Calu3 (cell line): ENCODE measurements at regions not wholly inside any gene's neighbourhood (a gene's known extent, or its start where the extent isn't known, plus 50 kb on each side); places are given as distances from the start of the nearest gene placed in this dataset.

Experiments
- BruUV-seq: library from RNA; stranded (reverse); fragments of 400-500 nt; replicated peaks from 2 replicates; lab custom pipeline; 2021; lab: Mats Ljungman, UMichigan
- CTCF ChIA-PET: fragments of 300-600 bp; sonication (Branson Sonifier 250); formaldehyde crosslinking; loops from one replicate; lab custom pipeline; 2022; ENCODE audit warnings: antibody characterized with exemption; lab: Charles Lee
- DNase-seq: peaks from one replicate; pipeline ENCODE4 v3.0.0; 2022
- H3K27ac Mint-ChIP-seq: one replicate; pipeline ENCODE4 v1.8.0; 2022; ENCODE audit warnings: mixed read lengths; ENCODE audit not compliant: unreplicated experiment
- H3K27me3 Mint-ChIP-seq: one replicate; pipeline ENCODE4 v1.8.0; 2022; ENCODE audit warnings: mixed read lengths; ENCODE audit not compliant: unreplicated experiment
- H3K36me3 Mint-ChIP-seq: one replicate; pipeline ENCODE4 v1.8.0; 2022; ENCODE audit warnings: mild to moderate bottlenecking, moderate library complexity, mixed read lengths; ENCODE audit not compliant: insufficient read depth, unreplicated experiment
- H3K4me1 Mint-ChIP-seq: one replicate; pipeline ENCODE4 v1.8.0; 2022; ENCODE audit warnings: mild to moderate bottlenecking, low read depth, mixed read lengths; ENCODE audit not compliant: unreplicated experiment
- H3K4me3 Mint-ChIP-seq: one replicate; pipeline ENCODE4 v1.8.0; 2022; ENCODE audit warnings: mild to moderate bottlenecking, low read depth, moderate library complexity, mixed read lengths; ENCODE audit not compliant: unreplicated experiment
- H3K9me3 Mint-ChIP-seq: one replicate; pipeline ENCODE4 v1.8.0; 2022; ENCODE audit warnings: low read depth, mixed read lengths; ENCODE audit not compliant: unreplicated experiment
- intact Hi-C: fragments of 100-400 bp; cut with micrococcal nuclease; formaldehyde crosslinking; loops from one replicate; pipeline ENCODE4 v1.10.0; 2022; ENCODE audit not compliant: unreplicated experiment
- TF ChIP-seq, protein P1 (sequence below): fragments of 200-600 bp; IDR thresholded peaks from one replicate; pipeline ENCODE4 v1.8.0; 2022; ENCODE audit warnings: antibody characterized with exemption; ENCODE audit not compliant: unreplicated experiment

DNA sequence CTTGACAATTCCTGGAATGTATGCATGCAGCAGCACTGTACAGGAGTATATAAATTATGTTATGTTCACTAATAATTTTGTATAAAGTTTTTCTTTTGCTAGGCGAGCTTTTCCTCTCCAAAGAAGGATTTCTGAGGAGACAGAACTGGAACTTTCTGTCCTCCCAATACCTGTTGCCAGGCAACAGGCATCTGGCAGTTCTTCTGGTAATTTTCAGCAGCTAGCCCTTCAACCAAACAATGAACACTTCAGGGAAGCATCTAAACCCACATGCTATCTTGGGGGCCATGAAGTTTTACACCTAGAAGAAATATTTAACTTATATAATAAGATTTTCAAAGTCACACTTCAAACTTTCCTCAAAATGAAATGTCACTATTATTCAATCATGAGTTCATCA lies 162.9 kb upstream of the SYT10 start:
- Mint-ChIP-seq H3K27ac (no peak overlapping the region), H3K27me3 (no peaks in the 10 kb centered on the region), H3K36me3 (no peaks in the 10 kb centered on the region), H3K9me3 (no peaks in the 10 kb centered on the region), H3K4me3 (no peak overlapping the region), H3K4me1 (no peaks in the 10 kb centered on the region)
- TF ChIP-seq, protein P1, sequence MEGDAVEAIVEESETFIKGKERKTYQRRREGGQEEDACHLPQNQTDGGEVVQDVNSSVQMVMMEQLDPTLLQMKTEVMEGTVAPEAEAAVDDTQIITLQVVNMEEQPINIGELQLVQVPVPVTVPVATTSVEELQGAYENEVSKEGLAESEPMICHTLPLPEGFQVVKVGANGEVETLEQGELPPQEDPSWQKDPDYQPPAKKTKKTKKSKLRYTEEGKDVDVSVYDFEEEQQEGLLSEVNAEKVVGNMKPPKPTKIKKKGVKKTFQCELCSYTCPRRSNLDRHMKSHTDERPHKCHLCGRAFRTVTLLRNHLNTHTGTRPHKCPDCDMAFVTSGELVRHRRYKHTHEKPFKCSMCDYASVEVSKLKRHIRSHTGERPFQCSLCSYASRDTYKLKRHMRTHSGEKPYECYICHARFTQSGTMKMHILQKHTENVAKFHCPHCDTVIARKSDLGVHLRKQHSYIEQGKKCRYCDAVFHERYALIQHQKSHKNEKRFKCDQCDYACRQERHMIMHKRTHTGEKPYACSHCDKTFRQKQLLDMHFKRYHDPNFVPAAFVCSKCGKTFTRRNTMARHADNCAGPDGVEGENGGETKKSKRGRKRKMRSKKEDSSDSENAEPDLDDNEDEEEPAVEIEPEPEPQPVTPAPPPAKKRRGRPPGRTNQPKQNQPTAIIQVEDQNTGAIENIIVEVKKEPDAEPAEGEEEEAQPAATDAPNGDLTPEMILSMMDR = no peak
- intact Hi-C loops = no loop called here
- CTCF ChIA-PET = no interaction called here
- no TSS peak for BruUV-seq
- DNase-seq = no peak

GRCh38 chr12:33605757-33606156 lies 166.1 kb upstream of the SYT10 start:
- DNase-seq = peak; percentile 23
- no TSS peak for BruUV-seq
- intact Hi-C loops = loop anchor here (1.0 to 5.0 kb wide), 2 partner anchors 180 to 658 kb away; no protein-coding TSS in a partner anchor
- H3K27me3 Mint-ChIP-seq = no peaks in the 10 kb centered on the region
- no peak overlapping the region for H3K4me3 Mint-ChIP-seq
- H3K9me3 Mint-ChIP-seq = peaks cover 5% of the 10 kb centered on the region
- no peaks in the 10 kb centered on the region for H3K4me1 Mint-ChIP-seq
- TF ChIP-seq, protein P1 = peak; percentile 29
- no peaks in the 10 kb centered on the region for H3K36me3 Mint-ChIP-seq
- CTCF ChIA-PET = interaction anchor here (1.1 kb wide), 1 partner anchor 178 kb away, joined by 3 read pairs; no protein-coding TSS in a partner anchor
- H3K27ac Mint-ChIP-seq = no peak overlapping the region

DNA sequence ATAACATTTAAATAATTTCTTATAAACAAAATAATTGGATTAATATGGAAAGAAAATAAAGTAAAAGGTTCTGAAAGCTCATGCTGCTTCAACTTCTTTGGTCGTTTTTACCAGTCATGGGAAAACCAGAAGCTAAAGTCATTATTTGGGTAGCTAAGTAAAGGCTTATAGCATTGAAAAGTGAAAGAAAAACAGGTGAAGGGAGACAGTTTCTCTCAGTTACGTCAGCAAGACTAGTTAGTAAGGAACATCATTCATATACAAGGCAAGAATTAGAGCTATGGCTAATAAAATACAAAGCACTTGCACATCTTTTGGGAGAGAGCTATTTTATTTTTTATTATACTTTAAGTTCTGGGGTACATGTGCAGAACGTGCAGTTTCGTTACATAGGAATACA lies 170.3 kb upstream of the SYT10 start:
- H3K27ac Mint-ChIP-seq = no peak overlapping the region
- H3K4me3 Mint-ChIP-seq = no peak overlapping the region
- DNase-seq = no peak
- H3K4me1 Mint-ChIP-seq = no peaks in the 10 kb centered on the region
- CTCF ChIA-PET = interaction anchor here (0.6 kb wide), 1 partner anchor 82 kb away, joined by 3 read pairs; no protein-coding TSS in a partner anchor
- peaks cover 5% of the 10 kb centered on the region for H3K9me3 Mint-ChIP-seq
- H3K27me3 Mint-ChIP-seq = no peaks in the 10 kb centered on the region
- intact Hi-C loops = loop anchor here (5.0 kb wide), 1 partner anchor 663 kb away; no protein-coding TSS in a partner anchor
- BruUV-seq = no TSS peak
- no peaks in the 10 kb centered on the region for H3K36me3 Mint-ChIP-seq
- TF ChIP-seq, protein P1 = no peak

GRCh38 chr12:33614630-33615029 lies 175.0 kb upstream of the SYT10 start:
- DNase-seq = no peak
- no peak overlapping the region for H3K4me3 Mint-ChIP-seq
- H3K27me3 Mint-ChIP-seq = no peaks in the 10 kb centered on the region
- no TSS peak for BruUV-seq
- intact Hi-C loops = no loop called here
- TF ChIP-seq, protein P1 = no peak
- H3K27ac Mint-ChIP-seq = no peak overlapping the region
- CTCF ChIA-PET = no interaction called here
- peaks cover 10% of the 10 kb centered on the region for H3K9me3 Mint-ChIP-seq
- H3K4me1 Mint-ChIP-seq = no peaks in the 10 kb centered on the region
- no peaks in the 10 kb centered on the region for H3K36me3 Mint-ChIP-seq
